ACC112 (cell line): ENCODE measurements at regions not wholly inside any gene's neighbourhood (a gene's known extent, or its start where the extent isn't known, plus 50 kb on each side); places are given as distances from the start of the nearest gene placed in this dataset.

Experiments
- H2AFZ ChIP-seq: fragments of 200-600 bp; sonication (generic); one replicate; pipeline ENCODE4 v1.6.0; 2017; ENCODE audit warnings: antibody characterized with exemption, low read length; ENCODE audit not compliant: unreplicated experiment
- H3K27ac ChIP-seq: fragments of 200-600 bp; sonication (generic); 2 replicates; pipeline ENCODE4 v1.5.1; 2014; ENCODE audit warnings: low read depth, mild to moderate bottlenecking, antibody characterized with exemption, low read length, moderate library complexity
- H3K27me3 ChIP-seq: fragments of 200-600 bp; sonication (generic); 2 replicates; pipeline ENCODE4 v1.6.1; 2014; ENCODE audit warnings: mild to moderate bottlenecking, antibody characterized with exemption, low read length, moderate library complexity, mixed read lengths; ENCODE audit not compliant: insufficient read depth
- H3K36me3 ChIP-seq: fragments of 200-600 bp; sonication (generic); 2 replicates; pipeline ENCODE4 v1.6.1; 2016; ENCODE audit warnings: mild to moderate bottlenecking, antibody characterized with exemption, low read length, moderate library complexity, mixed read lengths; ENCODE audit not compliant: insufficient read depth
- H3K4me1 ChIP-seq: fragments of 200-600 bp; sonication (generic); one replicate; pipeline ENCODE4 v1.6.1; 2016; ENCODE audit warnings: low read length, mixed read lengths; ENCODE audit not compliant: insufficient read depth, unreplicated experiment, control insufficient read depth
- H3K4me3 ChIP-seq: fragments of 200-600 bp; sonication (generic); 2 replicates; pipeline ENCODE4 v1.5.1; 2014; ENCODE audit warnings: mild to moderate bottlenecking, low read depth, low read length
- H3K79me2 ChIP-seq: fragments of 200-600 bp; sonication (generic); one replicate; pipeline ENCODE4 v1.6.0; 2016; ENCODE audit warnings: low read length; ENCODE audit not compliant: control insufficient read depth, unreplicated experiment, insufficient read depth

GRCh38 chr10:33395201-33395600 lies 60.7 kb upstream of the NRP1 start:
- Histone ChIP-seq H3K79me2 (no peaks in the 10 kb centered on the region), H3K4me1 (no peaks in the 10 kb centered on the region), H3K27ac (no peak overlapping the region), H3K36me3 (no peaks in the 10 kb centered on the region), H3K4me3 (no peak overlapping the region), H2AFZ (no peak overlapping the region), H3K27me3 (no peaks in the 10 kb centered on the region)

- Histone ChIP-seq H3K27ac (no peak overlapping the region), H2AFZ (no peak overlapping the region), H3K4me3 (no peak overlapping the region), H3K36me3 (no peaks in the 10 kb centered on the region), H3K27me3 (no peaks in the 10 kb centered on the region), H3K4me1 (no peaks in the 10 kb centered on the region), H3K79me2 (no peaks in the 10 kb centered on the region)
These were observed 58.2 kb upstream of the NRP1 start for GRCh38 chr10:33392706-33393105.

GRCh38 chr10:33391611-33392465 lies 57.4 kb upstream of the NRP1 start:
- H3K36me3 ChIP-seq: no peaks in the 10 kb centered on the region
- no peak overlapping the region for H3K4me3 ChIP-seq
- no peaks in the 10 kb centered on the region for H3K27me3 ChIP-seq
- no peak overlapping the region for H2AFZ ChIP-seq
- no peaks in the 10 kb centered on the region for H3K4me1 ChIP-seq
- H3K27ac ChIP-seq: no peak overlapping the region
- no peaks in the 10 kb centered on the region for H3K79me2 ChIP-seq

- H3K4me3 ChIP-seq: no peak overlapping the region
- H2AFZ ChIP-seq: no peak overlapping the region
- no peaks in the 10 kb centered on the region for H3K79me2 ChIP-seq
- H3K4me1 ChIP-seq: no peaks in the 10 kb centered on the region
- no peak overlapping the region for H3K27ac ChIP-seq
- no peaks in the 10 kb centered on the region for H3K27me3 ChIP-seq
- H3K36me3 ChIP-seq: no peaks in the 10 kb centered on the region
These were observed 55.6 kb upstream of the NRP1 start for GRCh38 chr10:33390046-33390445.

- H3K4me3 ChIP-seq: no peak overlapping the region
- no peaks in the 10 kb centered on the region for H3K79me2 ChIP-seq
- H3K27ac ChIP-seq: no peak overlapping the region
- H2AFZ ChIP-seq: no peak overlapping the region
- no peaks in the 10 kb centered on the region for H3K4me1 ChIP-seq
- no peaks in the 10 kb centered on the region for H3K36me3 ChIP-seq
- H3K27me3 ChIP-seq: no peaks in the 10 kb centered on the region
These were observed 54.3 kb upstream of the NRP1 start for GRCh38 chr10:33388785-33389184.

- no peak overlapping the region for H3K27ac ChIP-seq
- H2AFZ ChIP-seq: no peak overlapping the region
- H3K79me2 ChIP-seq: no peaks in the 10 kb centered on the region
- no peaks in the 10 kb centered on the region for H3K36me3 ChIP-seq
- H3K4me1 ChIP-seq: peaks cover 2% of the 10 kb centered on the region
- H3K27me3 ChIP-seq: no peaks in the 10 kb centered on the region
- no peak overlapping the region for H3K4me3 ChIP-seq
These were observed 53.9 kb upstream of the NRP1 start for GRCh38 chr10:33388382-33388781.

GRCh38 chr10:33387720-33388119 lies 53.3 kb upstream of the NRP1 start:
- no peaks in the 10 kb centered on the region for H3K79me2 ChIP-seq
- no peaks in the 10 kb centered on the region for H3K27me3 ChIP-seq
- no peak overlapping the region for H3K4me3 ChIP-seq
- H3K27ac ChIP-seq: no peak overlapping the region
- H2AFZ ChIP-seq: no peak overlapping the region
- H3K4me1 ChIP-seq: peaks cover 8% of the 10 kb centered on the region
- no peaks in the 10 kb centered on the region for H3K36me3 ChIP-seq

- H3K27me3 ChIP-seq: no peaks in the 10 kb centered on the region
- H3K4me3 ChIP-seq: no peak overlapping the region
- no peak overlapping the region for H2AFZ ChIP-seq
- peaks cover 16% of the 10 kb centered on the region for H3K4me1 ChIP-seq
- no peaks in the 10 kb centered on the region for H3K79me2 ChIP-seq
- no peak overlapping the region for H3K27ac ChIP-seq
- H3K36me3 ChIP-seq: no peaks in the 10 kb centered on the region
These were observed 52.5 kb upstream of the NRP1 start for GRCh38 chr10:33386926-33387325.

- no peak overlapping the region for H3K27ac ChIP-seq
- H3K79me2 ChIP-seq: no peaks in the 10 kb centered on the region
- H2AFZ ChIP-seq: no peak overlapping the region
These were observed 51.2 kb upstream of the NRP1 start for GRCh38 chr10:33385686-33386085.

GRCh38 chr10:33385015-33385414 lies 50.5 kb upstream of the NRP1 start:
- Histone ChIP-seq H3K79me2 (no peaks in the 10 kb centered on the region), H3K27ac (no peak overlapping the region), H3K36me3 (no peaks in the 10 kb centered on the region), H3K4me1 (peaks cover 29% of the 10 kb centered on the region), H3K4me3 (no peak overlapping the region), H2AFZ (no peak overlapping the region), H3K27me3 (no peaks in the 10 kb centered on the region)

More at GRCh38 chr10:33385686-33386085, 51.2 kb upstream of the NRP1 start:
- H3K4me1 ChIP-seq: peaks cover 29% of the 10 kb centered on the region
- H3K4me3 ChIP-seq: no peak overlapping the region
- no peaks in the 10 kb centered on the region for H3K27me3 ChIP-seq
- no peaks in the 10 kb centered on the region for H3K36me3 ChIP-seq
